K562 (cell line): ENCODE measurements at regions not wholly inside any gene's neighbourhood (a gene's known extent, or its start where the extent isn't known, plus 50 kb on each side); places are given as distances from the start of the nearest gene placed in this dataset.

Source experiments
- ATAC-seq: fragments of 200-7000 bp; cut with Tn5 transposase; 3 replicates; pipeline ENCODE4 v1.9.1; 2020; ENCODE audit warnings: moderate library complexity
- BruUV-seq: library from RNA; stranded (reverse); fragments of 400-500 nt; replicated peaks from 2 replicates; lab custom pipeline; 2021; lab: Mats Ljungman, UMichigan
- CTCF ChIA-PET: fragments of 300-600 bp; formaldehyde crosslinking; extraction: SDS; loops from one replicate; lab custom pipeline; 2021; ENCODE audit warnings: low intra/inter-chr PET ratio; lab: Yijun Ruan, JAX
- POLR2A ChIA-PET: fragments of 300-600, 350-650 bp; sonication (Branson Sonifier 250); formaldehyde crosslinking; extraction: SDS; loops from one replicate; lab custom pipeline; 2021; ENCODE audit warnings: antibody characterized with exemption, inconsistent platforms; lab: Yijun Ruan, JAX
- DNase-seq, 4 experiments: peaks; one replicate each; pipeline versions ENCODE4 v3.0.0 to v3.0.0-alpha.2; 2011 to 2018; ENCODE audit warnings: low spot score in 3 of 4, mixed read lengths in 3 of 4; ENCODE audit errors: extremely low read depth in 1 of 4
- FAIRE-seq: peaks from 2 replicates; lab custom pipeline; 2011; peaks lifted over from hg19 to GRCh38; lab: Jason Lieb, UNC
- H2AFZ ChIP-seq: 2 replicates; pipeline ENCODE4 v1.6.0; 2011; ENCODE audit warnings: low read depth, low read length, control low read depth, inconsistent platforms
- H3K27ac ChIP-seq: fragments of 200-600 bp; 3 replicates; pipeline ENCODE4 v1.8.0; 2011; ENCODE audit warnings: low read depth, mild to moderate bottlenecking, control low read depth, inconsistent platforms, low read length, moderate library complexity, mixed read lengths; ENCODE audit errors: extremely low read depth
- H3K27me3 ChIP-seq, 2 experiments: fragments of 300-600 bp in 1 of 2; 2 replicates in 1 of 2; 3 replicates in 1 of 2; pipeline versions ENCODE4 v1.6.0 to v1.8.0; 2011; ENCODE audit warnings: inconsistent platforms in 2 of 2, low read length in 2 of 2, mild to moderate bottlenecking in 1 of 2, mixed read lengths in 1 of 2, moderate library complexity in 1 of 2; ENCODE audit not compliant: control insufficient read depth in 2 of 2, insufficient read depth in 2 of 2
- H3K36me3 ChIP-seq: fragments of 300-600 bp; 3 replicates; pipeline ENCODE4 v1.8.0; 2011; ENCODE audit warnings: mild to moderate bottlenecking, low read length, inconsistent platforms; ENCODE audit not compliant: control insufficient read depth, insufficient read depth
- H3K4me1 ChIP-seq, 2 experiments: fragments of 200-600 bp in 1 of 2; replicated peaks in 1 of 2; 2 replicates in 1 of 2; 3 replicates in 1 of 2; pipeline versions ENCODE4 v1.5.1 to v1.8.0; 2011; ENCODE audit warnings: inconsistent platforms in 2 of 2, low read length in 2 of 2, mild to moderate bottlenecking in 1 of 2, mixed read lengths in 1 of 2, moderate library complexity in 1 of 2; ENCODE audit not compliant: control insufficient read depth in 2 of 2, insufficient read depth in 2 of 2
- H3K4me2 ChIP-seq: 2 replicates; pipeline ENCODE4 v1.6.1; 2011; ENCODE audit warnings: low read length, control low read depth, inconsistent platforms, mixed read lengths; ENCODE audit not compliant: insufficient read depth
- H3K4me3 ChIP-seq: fragments of 200-600 bp; sonication (generic), shearing (Covaris generic); 2 replicates; pipeline ENCODE4 v1.5.1; 2016; ENCODE audit warnings: control low read depth, inconsistent platforms
- H3K79me2 ChIP-seq: fragments of 200-600 bp; 3 replicates; pipeline ENCODE4 v1.8.0; 2011; ENCODE audit warnings: low read length, inconsistent platforms; ENCODE audit not compliant: control insufficient read depth, insufficient read depth
- H3K9ac ChIP-seq, 2 experiments: 2 replicates each; pipeline versions ENCODE4 v1.6.0 to v1.6.1; 2011; ENCODE audit warnings: low read depth in 2 of 2, low read length in 2 of 2, control low read depth in 1 of 2, inconsistent platforms in 1 of 2, mild to moderate bottlenecking in 1 of 2, mixed read lengths in 1 of 2; ENCODE audit not compliant: insufficient read depth in 1 of 2
- H3K9me1 ChIP-seq: one replicate; pipeline ENCODE4 v1.6.0; 2011; ENCODE audit warnings: inconsistent platforms, mild to moderate bottlenecking, low read length, moderate library complexity; ENCODE audit not compliant: control insufficient read depth, insufficient read depth
- H3K9me3 ChIP-seq: replicated peaks from 2 replicates; pipeline ENCODE4 v1.5.1; 2011; ENCODE audit warnings: low read depth, low read length, inconsistent platforms; ENCODE audit not compliant: control insufficient read depth, insufficient read depth
- H4K20me1 ChIP-seq: replicated peaks from 2 replicates; pipeline ENCODE4 v1.6.1; 2011; ENCODE audit warnings: low read length, inconsistent platforms, mixed read lengths; ENCODE audit not compliant: control insufficient read depth, insufficient read depth
- CBFA2T3 ChIP-seq: fragments of 450-650 bp; IDR thresholded peaks from 2 replicates; pipeline ENCODE4 v1.6.1; 2017
- CC2D1A ChIP-seq: fragments of 450-650 bp; IDR thresholded peaks from 2 replicates; pipeline ENCODE4 v1.6.1; 2017; ENCODE audit warnings: mild to moderate bottlenecking
- CHD1 ChIP-seq: fragments of 200-600 bp; sonication (generic); IDR thresholded peaks from one replicate; pipeline ENCODE4 v1.6.1; 2012; ENCODE audit warnings: mild to moderate bottlenecking, moderate library complexity, low read length, inconsistent platforms
- HEY1 ChIP-seq: fragments of 250-450 bp; sonication (Bioruptor Pico); IDR thresholded peaks from 2 replicates; pipeline ENCODE4 v1.5.0; 2020; ENCODE audit warnings: mild to moderate bottlenecking, moderate library complexity, borderline replicate concordance
- MAFK ChIP-seq: IDR thresholded peaks from 2 replicates; pipeline ENCODE4 v1.6.1; 2011; ENCODE audit warnings: low read length, improper control_type of control experiment
- MYNN ChIP-seq, 2 experiments: sonication (generic); formaldehyde crosslinking in 1 of 2; IDR thresholded peaks; 2 replicates each; pipeline versions ENCODE4 v1.5.0 to v1.6.1; 2016 to 2020; ENCODE audit warnings: antibody characterized with exemption in 1 of 2, missing genetic modification reagents in 1 of 2
- PPARD ChIP-seq: fragments of 250-450 bp; sonication (Bioruptor Pico); IDR thresholded peaks from 2 replicates; pipeline ENCODE4 v1.8.0; 2022; ENCODE audit warnings: inconsistent platforms, mild to moderate bottlenecking, moderate library complexity
- TGIF2 ChIP-seq: sonication (generic); formaldehyde crosslinking; IDR thresholded peaks from 2 replicates; pipeline ENCODE4 v1.8.1; 2022; ENCODE audit warnings: mild to moderate bottlenecking, missing genetic modification reagents, moderate library complexity
- ZNF696 ChIP-seq: fragments of 250-450 bp; sonication (Bioruptor Pico); conservative IDR thresholded peaks from 2 replicates; pipeline ENCODE4 v1.4.0; 2020; ENCODE audit warnings: mild to moderate bottlenecking, moderate library complexity
- WGBS: fragments of 100-300 bp; shearing (Covaris generic); methylation state at CpG from one replicate; pipeline ENCODE4 v1.1.6; 2016; ENCODE audit warnings: low coverage, mixed read lengths; ENCODE audit not compliant: insufficient coverage; ENCODE audit errors: missing lambda C conversion rate; 5-methylcytosine and 5-hydroxymethylcytosine counted together
- in situ Hi-C: fragments of 300-500 bp; cut with MboI; formaldehyde crosslinking; loops from 4 replicates; pipeline ENCODE4 v1.15.0; 2018; ENCODE audit warnings: inconsistent platforms, mixed read lengths
- intact Hi-C: fragments of 100-400 bp; cut with micrococcal nuclease; formaldehyde crosslinking; loops from 2 replicates; pipeline ENCODE4 v1.14.2; 2022
- TF ChIP-seq, protein P1 (sequence below): sonication (generic); formaldehyde crosslinking; IDR thresholded peaks from 2 replicates; pipeline ENCODE4 v1.8.1; 2023; ENCODE audit warnings: missing genetic modification reagents, mild to moderate bottlenecking, borderline replicate concordance
- TF ChIP-seq, protein P2 (sequence below), 2 experiments: fragments of 450-650 bp; IDR thresholded peaks; 2 replicates each; pipeline ENCODE4 v1.6.1; 2018; ENCODE audit warnings: mild to moderate bottlenecking in 2 of 2, low read depth in 1 of 2; ENCODE audit not compliant: partially characterized antibody in 2 of 2

DNA sequence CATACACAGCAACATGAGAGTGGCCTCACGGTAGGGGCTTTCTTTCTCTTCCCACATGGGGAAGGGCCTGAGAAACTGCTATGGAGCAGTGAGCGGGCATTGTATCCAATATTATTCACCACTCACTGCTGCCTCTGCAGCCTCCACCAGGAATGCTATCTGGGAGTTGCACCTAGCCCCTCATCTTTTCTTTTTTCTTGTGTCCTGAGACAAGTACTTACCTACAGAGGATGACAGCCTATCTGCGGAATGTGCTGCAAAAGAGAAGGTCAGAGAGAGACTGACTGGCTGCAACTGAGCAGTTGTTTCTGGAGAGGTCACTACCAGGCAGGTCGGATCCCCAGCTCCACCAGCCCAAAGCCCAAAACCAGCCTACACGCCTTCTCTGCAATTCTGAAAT lies 52.1 kb upstream of the HTATIP2 start:
- FAIRE-seq (no peak), ATAC-seq (no peak), DNase-seq (no peak)
- in situ Hi-C loops, result no loop called here
- H3K9me1 ChIP-seq, result no peaks in the 10 kb centered on the region
- H3K4me2 ChIP-seq, result no peak overlapping the region
- H3K9ac ChIP-seq, result no peak overlapping the region
- TF ChIP-seq CC2D1A (no peak), PPARD (CRISPR knock-in tag) (no peak), TGIF2 (CRISPR knock-in tag) (no peak), CHD1 (no peak), MYNN (IDR thresholded peaks at IDR 0.05) (no peak), MYNN (CRISPR knock-in tag; IDR thresholded peaks at IDR 0.05) (no peak), ZNF696 (CRISPR knock-in tag) (no peak), HEY1 (CRISPR knock-in tag) (no peak), CBFA2T3 (no peak), MAFK (no peak)
- TF ChIP-seq, protein P1, sequence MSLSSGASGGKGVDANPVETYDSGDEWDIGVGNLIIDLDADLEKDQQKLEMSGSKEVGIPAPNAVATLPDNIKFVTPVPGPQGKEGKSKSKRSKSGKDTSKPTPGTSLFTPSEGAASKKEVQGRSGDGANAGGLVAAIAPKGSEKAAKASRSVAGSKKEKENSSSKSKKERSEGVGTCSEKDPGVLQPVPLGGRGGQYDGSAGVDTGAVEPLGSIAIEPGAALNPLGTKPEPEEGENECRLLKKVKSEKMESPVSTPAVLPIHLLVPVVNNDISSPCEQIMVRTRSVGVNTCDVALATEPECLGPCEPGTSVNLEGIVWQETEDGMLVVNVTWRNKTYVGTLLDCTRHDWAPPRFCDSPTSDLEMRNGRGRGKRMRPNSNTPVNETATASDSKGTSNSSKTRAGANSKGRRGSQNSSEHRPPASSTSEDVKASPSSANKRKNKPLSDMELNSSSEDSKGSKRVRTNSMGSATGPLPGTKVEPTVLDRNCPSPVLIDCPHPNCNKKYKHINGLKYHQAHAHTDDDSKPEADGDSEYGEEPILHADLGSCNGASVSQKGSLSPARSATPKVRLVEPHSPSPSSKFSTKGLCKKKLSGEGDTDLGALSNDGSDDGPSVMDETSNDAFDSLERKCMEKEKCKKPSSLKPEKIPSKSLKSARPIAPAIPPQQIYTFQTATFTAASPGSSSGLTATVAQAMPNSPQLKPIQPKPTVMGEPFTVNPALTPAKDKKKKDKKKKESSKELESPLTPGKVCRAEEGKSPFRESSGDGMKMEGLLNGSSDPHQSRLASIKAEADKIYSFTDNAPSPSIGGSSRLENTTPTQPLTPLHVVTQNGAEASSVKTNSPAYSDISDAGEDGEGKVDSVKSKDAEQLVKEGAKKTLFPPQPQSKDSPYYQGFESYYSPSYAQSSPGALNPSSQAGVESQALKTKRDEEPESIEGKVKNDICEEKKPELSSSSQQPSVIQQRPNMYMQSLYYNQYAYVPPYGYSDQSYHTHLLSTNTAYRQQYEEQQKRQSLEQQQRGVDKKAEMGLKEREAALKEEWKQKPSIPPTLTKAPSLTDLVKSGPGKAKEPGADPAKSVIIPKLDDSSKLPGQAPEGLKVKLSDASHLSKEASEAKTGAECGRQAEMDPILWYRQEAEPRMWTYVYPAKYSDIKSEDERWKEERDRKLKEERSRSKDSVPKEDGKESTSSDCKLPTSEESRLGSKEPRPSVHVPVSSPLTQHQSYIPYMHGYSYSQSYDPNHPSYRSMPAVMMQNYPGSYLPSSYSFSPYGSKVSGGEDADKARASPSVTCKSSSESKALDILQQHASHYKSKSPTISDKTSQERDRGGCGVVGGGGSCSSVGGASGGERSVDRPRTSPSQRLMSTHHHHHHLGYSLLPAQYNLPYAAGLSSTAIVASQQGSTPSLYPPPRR (CRISPR knock-in tag), result no peak
- TF ChIP-seq, protein P2, sequence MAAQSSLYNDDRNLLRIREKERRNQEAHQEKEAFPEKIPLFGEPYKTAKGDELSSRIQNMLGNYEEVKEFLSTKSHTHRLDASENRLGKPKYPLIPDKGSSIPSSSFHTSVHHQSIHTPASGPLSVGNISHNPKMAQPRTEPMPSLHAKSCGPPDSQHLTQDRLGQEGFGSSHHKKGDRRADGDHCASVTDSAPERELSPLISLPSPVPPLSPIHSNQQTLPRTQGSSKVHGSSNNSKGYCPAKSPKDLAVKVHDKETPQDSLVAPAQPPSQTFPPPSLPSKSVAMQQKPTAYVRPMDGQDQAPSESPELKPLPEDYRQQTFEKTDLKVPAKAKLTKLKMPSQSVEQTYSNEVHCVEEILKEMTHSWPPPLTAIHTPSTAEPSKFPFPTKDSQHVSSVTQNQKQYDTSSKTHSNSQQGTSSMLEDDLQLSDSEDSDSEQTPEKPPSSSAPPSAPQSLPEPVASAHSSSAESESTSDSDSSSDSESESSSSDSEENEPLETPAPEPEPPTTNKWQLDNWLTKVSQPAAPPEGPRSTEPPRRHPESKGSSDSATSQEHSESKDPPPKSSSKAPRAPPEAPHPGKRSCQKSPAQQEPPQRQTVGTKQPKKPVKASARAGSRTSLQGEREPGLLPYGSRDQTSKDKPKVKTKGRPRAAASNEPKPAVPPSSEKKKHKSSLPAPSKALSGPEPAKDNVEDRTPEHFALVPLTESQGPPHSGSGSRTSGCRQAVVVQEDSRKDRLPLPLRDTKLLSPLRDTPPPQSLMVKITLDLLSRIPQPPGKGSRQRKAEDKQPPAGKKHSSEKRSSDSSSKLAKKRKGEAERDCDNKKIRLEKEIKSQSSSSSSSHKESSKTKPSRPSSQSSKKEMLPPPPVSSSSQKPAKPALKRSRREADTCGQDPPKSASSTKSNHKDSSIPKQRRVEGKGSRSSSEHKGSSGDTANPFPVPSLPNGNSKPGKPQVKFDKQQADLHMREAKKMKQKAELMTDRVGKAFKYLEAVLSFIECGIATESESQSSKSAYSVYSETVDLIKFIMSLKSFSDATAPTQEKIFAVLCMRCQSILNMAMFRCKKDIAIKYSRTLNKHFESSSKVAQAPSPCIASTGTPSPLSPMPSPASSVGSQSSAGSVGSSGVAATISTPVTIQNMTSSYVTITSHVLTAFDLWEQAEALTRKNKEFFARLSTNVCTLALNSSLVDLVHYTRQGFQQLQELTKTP (IDR thresholded peaks at IDR 0.05; ENCODE audit: low read depth in 1 of 2, partially characterized antibody in 2 of 2), result no peak
- no peak overlapping the region for H3K4me3 ChIP-seq
- H3K27me3 ChIP-seq, result peaks cover 10 to 13% of the 10 kb centered on the region in 2 experiments
- no peaks in the 10 kb centered on the region for H3K36me3 ChIP-seq
- no peak overlapping the region for H3K27ac ChIP-seq
- intact Hi-C loops, result no loop called here
- 0% methylated on average over 5 of the region's 5 CpGs for WGBS
- ChIA-PET CTCF (interaction anchor here (0.6 kb wide), 1 partner anchor 95 kb away, joined by 3 read pairs; no protein-coding TSS in a partner anchor), POLR2A (no interaction called here)
- H3K4me1 ChIP-seq, result no peaks in the 10 kb centered on the region
- H4K20me1 ChIP-seq, result no peaks in the 10 kb centered on the region; the same call in 1 of the 2 replicates
- no peak overlapping the region for H2AFZ ChIP-seq
- H3K79me2 ChIP-seq, result no peaks in the 10 kb centered on the region
- no peaks in the 10 kb centered on the region for H3K9me3 ChIP-seq
- BruUV-seq, result no TSS peak
